ENCODE measurements at regions not wholly inside any gene's neighbourhood (a gene's known extent, or its start where the extent isn't known, plus 50 kb on each side); places are given as distances from the start of the nearest gene placed in this dataset.

- Histone ChIP-seq H3F3A (replicated peaks; ENCODE audit: insufficient read depth) (no peaks in the 10 kb centered on the region), H3K4me3 (ENCODE audit: low read depth in 2 of 2, low read length in 1 of 2) (no peak overlapping the region), H3K4me2 (no peak overlapping the region), H3K9me3 (no peaks in the 10 kb centered on the region), H4K20me1 (ENCODE audit: insufficient read depth) (no peaks in the 10 kb centered on the region), H3K9ac (no peak overlapping the region), H2AFZ (ENCODE audit: low read depth) (no peak overlapping the region), H3K79me2 (ENCODE audit: insufficient read depth) (no peaks in the 10 kb centered on the region), H3K27me3 (ENCODE audit: insufficient read depth) (no peaks in the 10 kb centered on the region), H3K9me2 (no peaks in the 10 kb centered on the region), H3K36me3 (replicated peaks in 1 of 2; ENCODE audit: control insufficient read depth in 1 of 2, insufficient read depth in 2 of 2, low read length in 1 of 2) (no peaks in the 10 kb centered on the region), H3K4me1 (ENCODE audit: control insufficient read depth in 1 of 2, insufficient read depth in 2 of 2, low read depth in 1 of 2, low read length in 1 of 2) (no peaks in the 10 kb centered on the region), H3K27ac (ENCODE audit: low read depth in 2 of 2, low read length in 1 of 2) (no peak overlapping the region)
- ChIA-PET POLR2A (no interaction called here), CTCF (no interaction called here)
- 93% methylated on average over 3 of the region's 16 CpGs for WGBS (ENCODE audit: low lambda C conversion rate)
- no peak for DNase-seq
- TF ChIP-seq FOSL2 (IDR thresholded peaks at IDR 0.05; ENCODE audit: borderline replicate concordance, low read depth) (no peak), MXI1 (IDR thresholded peaks at IDR 0.05; ENCODE audit: low read depth, low read length) (no peak), MAX (IDR thresholded peaks at IDR 0.05; ENCODE audit: low read depth) (no peak), CTCF (IDR thresholded peaks at IDR 0.05) (no peak), TAF1 (IDR thresholded peaks at IDR 0.05; ENCODE audit: borderline replicate concordance, low read depth, low read length) (no peak), FOXJ3 (CRISPR knock-in tag; IDR thresholded peaks at IDR 0.05) (no peak), SMC3 (IDR thresholded peaks at IDR 0.05; ENCODE audit: low read depth, low read length) (no peak), RFX5 (IDR thresholded peaks at IDR 0.05; ENCODE audit: low read length) (no peak), GABPA (IDR thresholded peaks at IDR 0.05; ENCODE audit: low read depth) (no peak), POLR2AphosphoS5 (IDR thresholded peaks at IDR 0.05; ENCODE audit: low read depth, low read length) (no peak), TCF12 (IDR thresholded peaks at IDR 0.05) (no peak), ELF1 (IDR thresholded peaks at IDR 0.05) (no peak), IRF3 (IDR thresholded peaks at IDR 0.05; ENCODE audit: low read depth, low read length) (no peak), JUND (IDR thresholded peaks at IDR 0.05) (no peak), FOXM1 (IDR thresholded peaks at IDR 0.05; ENCODE audit: low read depth) (no peak)
These were observed 206.1 kb downstream of the TTLL2 start for GRCh38 chr6:167530951-167531350.

- no peak overlapping the region for H3K27ac ChIP-seq (ENCODE audit: low read depth in 2 of 2, low read length in 1 of 2)
- no peaks in the 10 kb centered on the region for H3K9me2 ChIP-seq
- POLR2A ChIA-PET, result no interaction called here
- H3K27me3 ChIP-seq (ENCODE audit: insufficient read depth), result no peaks in the 10 kb centered on the region
- no peak overlapping the region for H2AFZ ChIP-seq (ENCODE audit: low read depth)
- H3K4me1 ChIP-seq (ENCODE audit: control insufficient read depth in 1 of 2, insufficient read depth in 2 of 2, low read depth in 1 of 2, low read length in 1 of 2), result no peaks in the 10 kb centered on the region
- no peaks in the 10 kb centered on the region for H4K20me1 ChIP-seq (ENCODE audit: insufficient read depth)
- CTCF ChIA-PET, result no interaction called here
- no peaks in the 10 kb centered on the region for H3F3A ChIP-seq (replicated peaks; ENCODE audit: insufficient read depth)
- WGBS (ENCODE audit: low lambda C conversion rate), result 53% methylated on average over 16 of the region's 17 CpGs
- no peak for DNase-seq
- no peaks in the 10 kb centered on the region for H3K79me2 ChIP-seq (ENCODE audit: insufficient read depth)
- no peak overlapping the region for H3K4me2 ChIP-seq
- H3K36me3 ChIP-seq (replicated peaks in 1 of 2; ENCODE audit: control insufficient read depth in 1 of 2, insufficient read depth in 2 of 2, low read length in 1 of 2), result no peaks in the 10 kb centered on the region
- no peak overlapping the region for H3K4me3 ChIP-seq (ENCODE audit: low read depth in 2 of 2, low read length in 1 of 2)
- H3K9me3 ChIP-seq, result no peaks in the 10 kb centered on the region
- H3K9ac ChIP-seq, result no peak overlapping the region
- TF ChIP-seq YY1 (IDR thresholded peaks at IDR 0.05; ENCODE audit: low read depth) (no peak), GABPA (IDR thresholded peaks at IDR 0.05; ENCODE audit: low read depth) (no peak), FOSL2 (IDR thresholded peaks at IDR 0.05; ENCODE audit: borderline replicate concordance, low read depth) (no peak), TAF1 (IDR thresholded peaks at IDR 0.05; ENCODE audit: borderline replicate concordance, low read depth, low read length) (no peak), CTCF (IDR thresholded peaks at IDR 0.05) (no peak), RXRA (IDR thresholded peaks at IDR 0.05; ENCODE audit: borderline replicate concordance, low read depth) (no peak), MEF2A (IDR thresholded peaks at IDR 0.05; ENCODE audit: borderline replicate concordance, low read depth) (no peak), MAX (IDR thresholded peaks at IDR 0.05; ENCODE audit: low read depth) (no peak), TCF12 (IDR thresholded peaks at IDR 0.05) (no peak), FOXJ3 (CRISPR knock-in tag; IDR thresholded peaks at IDR 0.05) (no peak), MXI1 (IDR thresholded peaks at IDR 0.05; ENCODE audit: low read depth, low read length) (no peak), TEAD4 (IDR thresholded peaks at IDR 0.05; ENCODE audit: borderline replicate concordance, insufficient read depth) (no peak), USF1 (IDR thresholded peaks at IDR 0.05; ENCODE audit: borderline replicate concordance, low read depth) (no peak), CHD2 (IDR thresholded peaks at IDR 0.05; ENCODE audit: low read length, partially characterized antibody) (no peak)
These were observed 207.8 kb downstream of the TTLL2 start for GRCh38 chr6:167532410-167533288.

Measured in SK-N-SH (cell line).